Endothelial cell (in vitro differentiated cells): ENCODE measurements at regions not wholly inside any gene's neighbourhood (a gene's known extent, or its start where the extent isn't known, plus 50 kb on each side); places are given as distances from the start of the nearest gene placed in this dataset.

ENCODE experiments used
- DNase-seq: peaks from one replicate; pipeline ENCODE4 v3.0.0; 2021; ENCODE audit warnings: low spot score
- H3K27ac Mint-ChIP-seq: one replicate; pipeline ENCODE4 v1.8.0; 2021; ENCODE audit warnings: mixed read lengths, inconsistent platforms; ENCODE audit not compliant: unreplicated experiment
- H3K27me3 Mint-ChIP-seq: one replicate; pipeline ENCODE4 v1.8.0; 2021; ENCODE audit warnings: mild to moderate bottlenecking, moderate library complexity, mixed read lengths, inconsistent platforms; ENCODE audit not compliant: unreplicated experiment
- H3K36me3 Mint-ChIP-seq: one replicate; pipeline ENCODE4 v1.8.0; 2021; ENCODE audit warnings: mild to moderate bottlenecking, low read depth, mixed read lengths, inconsistent platforms; ENCODE audit not compliant: unreplicated experiment
- H3K4me1 Mint-ChIP-seq: one replicate; pipeline ENCODE4 v1.8.0; 2021; ENCODE audit warnings: mild to moderate bottlenecking, mixed read lengths, inconsistent platforms; ENCODE audit not compliant: unreplicated experiment
- H3K4me3 Mint-ChIP-seq: one replicate; pipeline ENCODE4 v1.8.0; 2021; ENCODE audit warnings: mild to moderate bottlenecking, mixed read lengths, inconsistent platforms; ENCODE audit not compliant: unreplicated experiment
- H3K9me3 Mint-ChIP-seq: one replicate; pipeline ENCODE4 v1.8.0; 2021; ENCODE audit warnings: mixed read lengths, inconsistent platforms; ENCODE audit not compliant: unreplicated experiment
- TF ChIP-seq, protein P1 (sequence below): fragments of 200-600 bp; sonication (generic); IDR thresholded peaks from one replicate; pipeline ENCODE4 v1.5.0; 2021; ENCODE audit warnings: antibody characterized with exemption; ENCODE audit not compliant: unreplicated experiment

DNA sequence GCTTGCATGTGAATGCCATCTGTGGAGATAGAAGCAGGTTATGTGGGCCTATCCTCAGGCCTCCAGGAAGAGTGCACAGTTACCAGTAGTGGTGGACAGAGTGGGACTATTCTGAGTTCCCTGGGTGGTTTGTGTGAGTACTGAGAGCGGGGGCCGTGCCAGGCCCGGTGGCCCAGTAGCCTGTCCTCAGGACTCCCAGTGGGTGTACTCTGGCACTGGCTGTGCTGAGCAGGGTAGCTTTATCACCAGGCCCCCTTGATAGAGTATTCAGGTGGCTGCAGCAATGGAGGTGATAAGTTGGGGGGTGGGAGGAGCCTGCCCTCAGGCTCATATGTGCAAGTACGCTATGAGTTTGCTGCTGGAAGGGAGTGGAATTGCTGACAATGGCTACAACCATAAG lies 979.0 kb upstream of the PIK3C3 start:
- H3K36me3 Mint-ChIP-seq = no peaks in the 10 kb centered on the region
- H3K4me3 Mint-ChIP-seq = no peak overlapping the region
- no peaks in the 10 kb centered on the region for H3K9me3 Mint-ChIP-seq
- no peak overlapping the region for H3K27ac Mint-ChIP-seq
- TF ChIP-seq, protein P1, sequence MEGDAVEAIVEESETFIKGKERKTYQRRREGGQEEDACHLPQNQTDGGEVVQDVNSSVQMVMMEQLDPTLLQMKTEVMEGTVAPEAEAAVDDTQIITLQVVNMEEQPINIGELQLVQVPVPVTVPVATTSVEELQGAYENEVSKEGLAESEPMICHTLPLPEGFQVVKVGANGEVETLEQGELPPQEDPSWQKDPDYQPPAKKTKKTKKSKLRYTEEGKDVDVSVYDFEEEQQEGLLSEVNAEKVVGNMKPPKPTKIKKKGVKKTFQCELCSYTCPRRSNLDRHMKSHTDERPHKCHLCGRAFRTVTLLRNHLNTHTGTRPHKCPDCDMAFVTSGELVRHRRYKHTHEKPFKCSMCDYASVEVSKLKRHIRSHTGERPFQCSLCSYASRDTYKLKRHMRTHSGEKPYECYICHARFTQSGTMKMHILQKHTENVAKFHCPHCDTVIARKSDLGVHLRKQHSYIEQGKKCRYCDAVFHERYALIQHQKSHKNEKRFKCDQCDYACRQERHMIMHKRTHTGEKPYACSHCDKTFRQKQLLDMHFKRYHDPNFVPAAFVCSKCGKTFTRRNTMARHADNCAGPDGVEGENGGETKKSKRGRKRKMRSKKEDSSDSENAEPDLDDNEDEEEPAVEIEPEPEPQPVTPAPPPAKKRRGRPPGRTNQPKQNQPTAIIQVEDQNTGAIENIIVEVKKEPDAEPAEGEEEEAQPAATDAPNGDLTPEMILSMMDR = no peak
- no peaks in the 10 kb centered on the region for H3K4me1 Mint-ChIP-seq
- no peaks in the 10 kb centered on the region for H3K27me3 Mint-ChIP-seq
- no peak for DNase-seq

DNA sequence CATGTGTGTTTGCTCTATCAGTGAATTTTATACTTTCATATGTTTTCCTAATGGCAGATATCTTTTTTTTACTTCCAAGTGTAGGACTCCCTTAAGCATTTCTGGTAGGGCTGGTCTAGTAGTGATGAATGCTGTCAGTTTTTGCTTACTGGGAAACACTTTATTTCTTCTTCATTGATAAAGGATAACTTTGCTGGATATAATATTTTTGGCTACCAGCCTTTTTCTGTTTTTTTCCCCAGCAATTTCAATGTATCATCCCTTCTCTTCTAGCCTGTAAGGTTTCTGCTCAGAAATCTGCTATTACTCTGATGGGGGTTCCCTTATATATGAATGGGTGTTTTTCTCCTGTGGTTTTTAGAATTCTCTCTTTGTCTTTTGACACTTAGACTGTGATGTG lies 980.6 kb upstream of the PIK3C3 start:
- Mint-ChIP-seq H3K4me1 (no peaks in the 10 kb centered on the region), H3K36me3 (no peaks in the 10 kb centered on the region), H3K27me3 (no peaks in the 10 kb centered on the region), H3K9me3 (no peaks in the 10 kb centered on the region), H3K27ac (no peak overlapping the region), H3K4me3 (no peak overlapping the region)
- no peak for DNase-seq
- TF ChIP-seq, protein P1 = no peak

DNA sequence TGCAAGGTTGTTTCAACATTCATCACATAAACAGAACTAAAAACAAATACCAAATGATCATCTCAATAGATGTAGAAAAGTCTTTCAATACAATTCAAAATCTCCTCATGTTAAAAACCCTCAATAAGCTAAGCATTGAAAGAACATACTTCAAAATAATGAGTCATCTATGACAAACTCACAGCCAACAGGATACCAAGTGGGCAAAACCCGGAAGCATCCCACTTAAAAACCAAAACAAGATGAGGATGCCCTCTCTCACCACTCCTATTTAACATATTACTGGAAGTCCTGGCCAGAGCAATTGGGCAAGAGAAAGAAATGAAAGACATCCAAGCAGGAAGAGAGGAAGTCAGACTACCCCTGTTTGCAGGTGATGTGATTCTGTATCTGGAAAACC lies 992.2 kb upstream of the PIK3C3 start:
- Mint-ChIP-seq H3K4me3 (no peak overlapping the region), H3K27me3 (no peaks in the 10 kb centered on the region), H3K27ac (no peak overlapping the region), H3K36me3 (no peaks in the 10 kb centered on the region), H3K4me1 (no peaks in the 10 kb centered on the region), H3K9me3 (no peaks in the 10 kb centered on the region)
- TF ChIP-seq, protein P1 = no peak
- DNase-seq = no peak

DNA sequence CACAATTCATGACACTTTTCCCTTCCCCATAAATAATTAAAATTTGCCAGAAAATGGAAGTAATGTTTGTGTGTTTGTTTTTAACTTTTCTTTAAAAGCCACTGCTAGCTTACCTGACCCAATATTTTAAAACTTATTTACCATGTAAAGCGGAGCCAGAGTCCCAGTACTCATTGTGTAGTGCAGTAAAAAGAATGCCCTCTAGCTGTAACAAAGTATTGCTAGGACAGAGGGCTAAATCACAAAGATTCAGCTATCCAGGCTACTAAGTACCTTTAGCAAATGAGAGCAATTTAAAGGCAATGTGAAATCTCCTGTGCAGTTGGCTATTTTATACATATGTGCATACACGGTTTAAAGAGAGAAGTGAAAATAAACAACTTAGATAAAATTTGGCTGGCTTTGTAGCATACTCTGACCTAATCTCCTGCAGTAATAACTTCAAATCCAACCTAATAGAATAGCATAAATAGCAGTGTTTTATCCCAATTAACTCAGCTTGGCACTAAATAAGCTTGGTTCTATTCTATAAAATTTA lies 997.4 kb upstream of the PIK3C3 start:
- TF ChIP-seq, protein P1 = no peak
- no peaks in the 10 kb centered on the region for H3K27me3 Mint-ChIP-seq
- no peaks in the 10 kb centered on the region for H3K9me3 Mint-ChIP-seq
- no peak overlapping the region for H3K27ac Mint-ChIP-seq
- H3K36me3 Mint-ChIP-seq = no peaks in the 10 kb centered on the region
- H3K4me3 Mint-ChIP-seq = no peak overlapping the region
- no peak for DNase-seq
- H3K4me1 Mint-ChIP-seq = no peaks in the 10 kb centered on the region

DNA sequence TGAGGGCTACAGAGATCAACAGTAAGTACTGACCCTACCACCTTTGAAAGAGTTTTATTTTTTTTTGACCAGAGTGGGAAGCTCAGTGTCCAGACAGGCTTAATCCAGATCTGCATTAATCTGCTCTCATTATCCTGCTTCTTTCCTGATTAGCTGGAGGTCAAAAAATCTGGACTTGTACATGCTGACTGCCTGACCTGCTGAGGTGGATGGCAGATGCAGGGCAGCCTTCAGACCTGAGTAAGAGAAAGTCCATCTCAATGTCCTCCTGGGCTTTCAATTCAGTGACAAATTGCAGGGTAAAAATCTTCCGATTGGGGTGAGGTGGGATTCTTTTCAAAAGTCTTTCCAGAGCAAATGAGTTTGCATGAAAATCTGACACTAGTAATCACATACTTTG lies 998.8 kb upstream of the PIK3C3 start:
- Mint-ChIP-seq H3K9me3 (no peaks in the 10 kb centered on the region), H3K27ac (no peak overlapping the region), H3K36me3 (no peaks in the 10 kb centered on the region), H3K4me3 (no peak overlapping the region), H3K4me1 (no peaks in the 10 kb centered on the region), H3K27me3 (no peaks in the 10 kb centered on the region)
- TF ChIP-seq, protein P1 = no peak
- no peak for DNase-seq
